H1 (cell line): ENCODE measurements at regions not wholly inside any gene's neighbourhood (a gene's known extent, or its start where the extent isn't known, plus 50 kb on each side); places are given as distances from the start of the nearest gene placed in this dataset.

Experiments used
- CTCF ChIA-PET: fragments of 300-600 bp; sonication (Branson Sonifier 250); formaldehyde crosslinking; loops from one replicate; lab custom pipeline; 2021; ENCODE audit not compliant: partially characterized antibody; lab: Charles Lee
- POLR2A ChIA-PET: fragments of 300-600 bp; sonication (Branson Sonifier 250); formaldehyde crosslinking; loops from one replicate; lab custom pipeline; 2021; ENCODE audit warnings: inconsistent platforms; ENCODE audit not compliant: partially characterized antibody; lab: Charles Lee
- DNase-seq, 2 experiments: peaks; one replicate each; pipeline versions ENCODE4 v3.0.0 to v3.0.0-alpha.2; 2010 to 2022; ENCODE audit warnings: low spot score in 2 of 2, low read depth in 1 of 2, mixed read lengths in 1 of 2
- FAIRE-seq: peaks from 2 replicates; lab custom pipeline; 2011; peaks lifted over from hg19 to GRCh38; lab: Jason Lieb, UNC
- H2AFZ ChIP-seq: 2 replicates; pipeline ENCODE4 v1.8.1; 2012; ENCODE audit warnings: low read length, inconsistent platforms
- H2AK5ac ChIP-seq: 2 replicates; pipeline ENCODE4 v1.6.1; 2013; ENCODE audit warnings: low read depth, low read length
- H2BK120ac ChIP-seq: replicated peaks from 2 replicates; pipeline ENCODE3; 2013; ENCODE audit warnings: low read depth, low read length, inconsistent platforms
- H2BK12ac ChIP-seq: 2 replicates; pipeline ENCODE4 v1.6.1; 2013; ENCODE audit warnings: low read depth, low read length
- H2BK15ac ChIP-seq: 2 replicates; pipeline ENCODE4 v1.6.1; 2013; ENCODE audit warnings: low read length
- H2BK20ac ChIP-seq: 2 replicates; pipeline ENCODE4 v1.6.1; 2013; ENCODE audit warnings: low read length
- H2BK5ac ChIP-seq: 2 replicates; pipeline ENCODE4 v1.6.1; 2013; ENCODE audit warnings: low read depth, low read length
- H3K14ac ChIP-seq: 2 replicates; pipeline ENCODE4 v1.6.1; 2013; ENCODE audit warnings: inconsistent platforms; ENCODE audit not compliant: insufficient read length
- H3K18ac ChIP-seq: 2 replicates; pipeline ENCODE4 v1.6.1; 2013; ENCODE audit warnings: low read length; ENCODE audit errors: extremely low read depth
- H3K23ac ChIP-seq: 2 replicates; pipeline ENCODE4 v1.6.1; 2013; ENCODE audit warnings: inconsistent platforms; ENCODE audit not compliant: insufficient read length
- H3K23me2 ChIP-seq: 2 replicates; pipeline ENCODE4 v1.6.1; 2013; ENCODE audit warnings: low read depth, low read length
- H3K27ac ChIP-seq: 2 replicates; pipeline ENCODE4 v1.6.1; 2011; ENCODE audit warnings: low read depth, low read length, inconsistent platforms
- H3K27me3 ChIP-seq, 4 experiments: replicated peaks in 1 of 4; 1 replicate in 1 of 4; 2 replicates in 3 of 4; pipeline versions ENCODE4 v1.6.1 to v1.8.1; 2011 to 2013; ENCODE audit warnings: low read length in 3 of 4, mild to moderate bottlenecking in 3 of 4, inconsistent platforms in 2 of 4, mixed read lengths in 2 of 4, moderate library complexity in 1 of 4; ENCODE audit not compliant: control insufficient read depth in 3 of 4, insufficient read depth in 3 of 4; ENCODE audit errors: extremely low read depth in 1 of 4
- H3K36me3 ChIP-seq, 4 experiments: 2 replicates each; pipeline versions ENCODE4 v1.6.1 to v1.8.1; 2011 to 2013; ENCODE audit warnings: mild to moderate bottlenecking in 4 of 4, low read length in 3 of 4, moderate library complexity in 2 of 4, control low read depth in 1 of 4, inconsistent platforms in 1 of 4; ENCODE audit not compliant: insufficient read depth in 4 of 4, control insufficient read depth in 2 of 4
- H3K4ac ChIP-seq: replicated peaks from 2 replicates; pipeline ENCODE3; 2013; ENCODE audit warnings: low read length, low read depth, mixed read lengths, inconsistent platforms; ENCODE audit not compliant: insufficient read length
- H3K4me1 ChIP-seq, 4 experiments: replicated peaks in 1 of 4; 1 replicate in 1 of 4; 2 replicates in 3 of 4; pipeline versions ENCODE4 v1.6.1 to v1.8.1; 2011 to 2013; ENCODE audit warnings: low read length in 3 of 4, inconsistent platforms in 2 of 4, mixed read lengths in 1 of 4; ENCODE audit not compliant: insufficient read depth in 4 of 4, control insufficient read depth in 3 of 4
- H3K4me2 ChIP-seq, 2 experiments: 2 replicates each; pipeline versions ENCODE4 v1.6.1 to v1.8.1; 2011 to 2013; ENCODE audit warnings: low read depth in 2 of 2, low read length in 2 of 2, control low read depth in 1 of 2, inconsistent platforms in 1 of 2, mild to moderate bottlenecking in 1 of 2; ENCODE audit not compliant: insufficient read depth in 1 of 2
- H3K4me3 ChIP-seq, 4 experiments: fragments of 200-600, 300-600 bp in 1 of 4; sonication (generic), shearing (Covaris generic), sonication (Bioruptor Twin) in 1 of 4; 2 replicates each; pipeline versions ENCODE4 v1.5.1 to v1.8.1; 2011 to 2016; ENCODE audit warnings: low read length in 4 of 4, low read depth in 3 of 4, control low read depth in 2 of 4, inconsistent platforms in 2 of 4, mild to moderate bottlenecking in 2 of 4, mixed read lengths in 1 of 4, moderate library complexity in 1 of 4; ENCODE audit not compliant: insufficient read depth in 2 of 4; ENCODE audit errors: extremely low read depth in 1 of 4
- H3K56ac ChIP-seq: replicated peaks from 2 replicates; pipeline ENCODE3; 2013; ENCODE audit warnings: low read depth, mild to moderate bottlenecking, mixed read lengths, low read length, inconsistent platforms; ENCODE audit not compliant: insufficient read length
- H3K79me1 ChIP-seq: 2 replicates; pipeline ENCODE4 v1.6.1; 2013; ENCODE audit warnings: low read depth, low read length, control low read depth
- H3K79me2 ChIP-seq, 2 experiments: 2 replicates each; pipeline versions ENCODE4 v1.6.1 to v1.8.1; 2012 to 2013; ENCODE audit warnings: low read length in 2 of 2, mild to moderate bottlenecking in 2 of 2, inconsistent platforms in 1 of 2; ENCODE audit not compliant: insufficient read depth in 2 of 2, control insufficient read depth in 1 of 2
- H3K9ac ChIP-seq, 4 experiments: replicated peaks in 1 of 4; 1 replicate in 1 of 4; 2 replicates in 3 of 4; pipeline versions ENCODE4 v1.6.1 to v1.8.1; 2011 to 2013; ENCODE audit warnings: low read depth in 3 of 4, low read length in 3 of 4, control low read depth in 2 of 4, mild to moderate bottlenecking in 2 of 4, moderate library complexity in 2 of 4, inconsistent platforms in 1 of 4; ENCODE audit errors: extremely low read depth in 1 of 4
- H3K9me3 ChIP-seq, 2 experiments: 2 replicates each; pipeline versions ENCODE4 v1.6.1 to v1.8.1; 2012 to 2013; ENCODE audit warnings: mild to moderate bottlenecking in 2 of 2, moderate library complexity in 2 of 2, control low read depth in 1 of 2, inconsistent platforms in 1 of 2, low read depth in 1 of 2, low read length in 1 of 2, mixed read lengths in 1 of 2; ENCODE audit not compliant: insufficient read depth in 2 of 2
- H4K20me1 ChIP-seq, 2 experiments: replicated peaks in 1 of 2; 2 replicates each; pipeline versions ENCODE3 to v1.8.1; 2011 to 2013; ENCODE audit warnings: inconsistent platforms in 2 of 2, low read length in 2 of 2, mild to moderate bottlenecking in 1 of 2; ENCODE audit not compliant: insufficient read depth in 2 of 2, control insufficient read depth in 1 of 2
- H4K5ac ChIP-seq: 2 replicates; pipeline ENCODE4 v1.6.1; 2013; ENCODE audit warnings: low read length, low read depth, mixed read lengths, inconsistent platforms; ENCODE audit not compliant: insufficient read length
- H4K8ac ChIP-seq: 2 replicates; pipeline ENCODE4 v1.8.0; 2013; ENCODE audit warnings: mild to moderate bottlenecking, moderate library complexity, low read length, inconsistent platforms; ENCODE audit not compliant: insufficient read depth; ENCODE audit errors: extremely low read depth
- H4K91ac ChIP-seq: replicated peaks from 2 replicates; pipeline ENCODE3; 2013; ENCODE audit warnings: low read length, mixed read lengths, inconsistent platforms; ENCODE audit not compliant: insufficient read length
- KDM1A ChIP-seq: fragments of 200-600, 300-600 bp; sonication (generic); IDR thresholded peaks from 2 replicates; pipeline ENCODE4 v1.7.1; 2016; ENCODE audit warnings: mild to moderate bottlenecking, low read length, borderline replicate concordance
- WGBS, 2 experiments: shearing (Covaris generic) in 1 of 2; methylation state at CpG; one replicate each; pipeline versions ENCODE4 v1.1.6 to v1.1.7; 2013 to 2015; ENCODE audit warnings: low lambda C conversion rate in 2 of 2, mixed read lengths in 2 of 2, inconsistent platforms in 1 of 2, low coverage in 1 of 2, missing lambda C conversion rate in 1 of 2; ENCODE audit not compliant: insufficient replicate concordance in 2 of 2, insufficient coverage in 1 of 2, insufficient read length in 1 of 2; ENCODE audit errors: extremely low coverage in 1 of 2, missing lambda C conversion rate in 1 of 2; 5-methylcytosine and 5-hydroxymethylcytosine counted together

DNA sequence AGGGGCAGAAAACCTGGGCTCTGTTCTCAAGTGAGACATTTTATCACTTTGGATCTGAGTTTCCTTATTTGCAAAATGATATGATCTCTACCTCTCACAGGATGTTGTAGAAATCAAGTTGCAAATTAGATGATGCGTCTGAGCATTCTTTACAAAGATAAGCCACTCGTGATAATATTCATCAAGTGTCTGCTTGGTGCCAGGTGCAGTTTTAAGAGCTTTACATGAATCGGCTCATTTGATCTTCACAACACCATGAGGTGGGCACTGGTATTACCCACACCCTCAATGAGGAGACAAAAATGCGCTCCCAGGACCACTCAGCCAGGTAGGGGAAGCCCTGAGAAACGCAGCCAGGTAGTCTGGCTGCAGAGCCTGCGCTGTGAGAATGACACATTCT is 59.1 kb upstream of the CA12 start:
- Histone ChIP-seq H4K5ac (no peak overlapping the region), H3K79me2 (no peaks in the 10 kb centered on the region), H3K56ac (no peak overlapping the region), H3K14ac (no peak overlapping the region), H2AFZ (no peak overlapping the region), H3K9me3 (no peaks in the 10 kb centered on the region), H3K9ac (no peak overlapping the region), H3K79me1 (no peaks in the 10 kb centered on the region), H2BK15ac (no peak overlapping the region), H3K18ac (no peak overlapping the region), H3K4ac (no peak overlapping the region), H3K27me3 (no peaks in the 10 kb centered on the region; a peak in 1 of 7 replicates), H3K27ac (no peak overlapping the region), H3K36me3 (no peaks in the 10 kb centered on the region), H4K8ac (no peak overlapping the region), H2BK20ac (no peak overlapping the region), H2BK120ac (no peak overlapping the region), H3K4me3 (no peak overlapping the region), H2AK5ac (no peak overlapping the region; the same call in 1 of the 2 replicates), H3K4me2 (no peak overlapping the region), H4K20me1 (no peaks in the 10 kb centered on the region), H3K23ac (no peak overlapping the region), H3K4me1 (peaks cover 0 to 6% (median 4%) of the 10 kb centered on the region in 4 experiments; a peak in 4 of 7 replicates), H4K91ac (no peak overlapping the region), H2BK12ac (no peak overlapping the region), H2BK5ac (no peak overlapping the region), H3K23me2 (no peaks in the 10 kb centered on the region)
- DNase-seq (no peak), FAIRE-seq (no peak)
- ChIA-PET CTCF (interaction anchor here (1.1 to 3.9 kb wide), 3 partner anchors 11 to 149 kb away, joined by 3 to 11 read pairs (median 3); no protein-coding TSS in a partner anchor), POLR2A (no interaction called here)
- no peak for TF ChIP-seq KDM1A
- WGBS, 2 experiments = 82% methylated on average over 6 of the region's 6 CpGs; no CpG with 5 or more reads in 1 of the 2 experiments
